KMS-11 (cell line): ENCODE measurements at regions not wholly inside any gene's neighbourhood (a gene's known extent, or its start where the extent isn't known, plus 50 kb on each side); places are given as distances from the start of the nearest gene placed in this dataset.

Experiments
- H2AFZ ChIP-seq: fragments of 200-600 bp; sonication (generic); 2 replicates; pipeline ENCODE4 v1.6.1; 2016; ENCODE audit warnings: antibody characterized with exemption, mixed run types, low read depth
- H3K27ac ChIP-seq: fragments of 200-600 bp; sonication (generic); 2 replicates; pipeline ENCODE4 v1.6.1; 2016; ENCODE audit warnings: mild to moderate bottlenecking, mixed run types
- H3K27me3 ChIP-seq: fragments of 200-600 bp; sonication (generic); 2 replicates; pipeline ENCODE4 v1.6.1; 2017; ENCODE audit warnings: mild to moderate bottlenecking, low read depth, mixed run types, moderate library complexity; ENCODE audit not compliant: insufficient read depth
- H3K36me3 ChIP-seq: fragments of 200-600 bp; sonication (generic); 2 replicates; pipeline ENCODE4 v1.6.1; 2017; ENCODE audit warnings: mild to moderate bottlenecking, mixed run types; ENCODE audit not compliant: insufficient read depth
- H3K4me1 ChIP-seq: fragments of 200-600 bp; sonication (generic); 2 replicates; pipeline ENCODE4 v1.6.1; 2016; ENCODE audit warnings: mild to moderate bottlenecking, low read depth, mixed run types; ENCODE audit not compliant: poor library complexity, severe bottlenecking
- H3K4me2 ChIP-seq: fragments of 200-600 bp; sonication (generic); 2 replicates; pipeline ENCODE4 v1.7.0; 2016; ENCODE audit warnings: mild to moderate bottlenecking, mixed run types
- H3K4me3 ChIP-seq: fragments of 200-600 bp; sonication (generic); IDR thresholded peaks from 2 replicates; pipeline ENCODE4 v1.6.1; 2017; ENCODE audit warnings: low read depth, low read length, mixed read lengths; ENCODE audit not compliant: insufficient read depth
- H3K79me2 ChIP-seq: fragments of 200-600 bp; sonication (generic); 2 replicates; pipeline ENCODE4 v1.6.1; 2016; ENCODE audit warnings: low read depth, mixed run types; ENCODE audit not compliant: insufficient read depth
- H3K9ac ChIP-seq: fragments of 200-600 bp; sonication (generic); 2 replicates; pipeline ENCODE4 v1.6.1; 2016; ENCODE audit warnings: mild to moderate bottlenecking, mixed run types
- H4K20me1 ChIP-seq: fragments of 200-600 bp; sonication (generic); 2 replicates; pipeline ENCODE4 v1.6.1; 2016; ENCODE audit warnings: mild to moderate bottlenecking, mixed run types; ENCODE audit not compliant: insufficient read depth
- TF ChIP-seq, protein P1 (sequence below): fragments of 200-600 bp; sonication (generic); conservative IDR thresholded peaks from 2 replicates; pipeline ENCODE4 v1.6.1; 2017; ENCODE audit warnings: low read depth, mild to moderate bottlenecking, antibody characterized with exemption, low read length, moderate library complexity, mixed read lengths

DNA sequence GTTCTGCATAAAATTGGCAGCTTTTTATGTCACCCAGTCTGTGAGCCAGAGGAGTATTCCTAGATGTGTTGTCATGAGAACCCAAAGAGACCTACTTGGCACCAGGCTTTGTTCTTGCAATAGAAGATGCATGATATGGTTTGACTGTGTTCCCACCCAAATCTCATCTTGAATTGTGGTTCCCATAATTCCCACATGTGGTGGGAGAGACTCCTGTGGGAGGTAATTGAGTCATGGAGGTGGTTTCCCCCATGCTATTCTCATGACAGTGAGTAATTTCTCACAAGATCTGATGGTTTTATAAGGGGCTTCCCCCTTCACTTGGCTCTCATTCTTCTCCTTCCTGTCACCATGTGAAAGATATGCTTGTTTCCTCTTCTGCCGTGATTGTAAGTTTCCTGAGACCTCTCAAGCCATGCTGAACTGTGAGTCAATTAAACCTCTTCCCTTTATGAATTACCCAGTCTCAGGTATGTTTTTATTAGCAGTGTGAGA is 572.0 kb upstream of the ATP2B1 start:
- Histone ChIP-seq H3K4me2 (no peak overlapping the region), H2AFZ (no peak overlapping the region), H3K36me3 (no peaks in the 10 kb centered on the region), H3K27ac (no peak overlapping the region), H3K9ac (no peak overlapping the region), H3K79me2 (no peaks in the 10 kb centered on the region), H3K4me3 (no peak overlapping the region), H3K27me3 (no peaks in the 10 kb centered on the region), H4K20me1 (no peaks in the 10 kb centered on the region), H3K4me1 (no peaks in the 10 kb centered on the region)
- TF ChIP-seq, protein P1, sequence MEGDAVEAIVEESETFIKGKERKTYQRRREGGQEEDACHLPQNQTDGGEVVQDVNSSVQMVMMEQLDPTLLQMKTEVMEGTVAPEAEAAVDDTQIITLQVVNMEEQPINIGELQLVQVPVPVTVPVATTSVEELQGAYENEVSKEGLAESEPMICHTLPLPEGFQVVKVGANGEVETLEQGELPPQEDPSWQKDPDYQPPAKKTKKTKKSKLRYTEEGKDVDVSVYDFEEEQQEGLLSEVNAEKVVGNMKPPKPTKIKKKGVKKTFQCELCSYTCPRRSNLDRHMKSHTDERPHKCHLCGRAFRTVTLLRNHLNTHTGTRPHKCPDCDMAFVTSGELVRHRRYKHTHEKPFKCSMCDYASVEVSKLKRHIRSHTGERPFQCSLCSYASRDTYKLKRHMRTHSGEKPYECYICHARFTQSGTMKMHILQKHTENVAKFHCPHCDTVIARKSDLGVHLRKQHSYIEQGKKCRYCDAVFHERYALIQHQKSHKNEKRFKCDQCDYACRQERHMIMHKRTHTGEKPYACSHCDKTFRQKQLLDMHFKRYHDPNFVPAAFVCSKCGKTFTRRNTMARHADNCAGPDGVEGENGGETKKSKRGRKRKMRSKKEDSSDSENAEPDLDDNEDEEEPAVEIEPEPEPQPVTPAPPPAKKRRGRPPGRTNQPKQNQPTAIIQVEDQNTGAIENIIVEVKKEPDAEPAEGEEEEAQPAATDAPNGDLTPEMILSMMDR: no peak

DNA sequence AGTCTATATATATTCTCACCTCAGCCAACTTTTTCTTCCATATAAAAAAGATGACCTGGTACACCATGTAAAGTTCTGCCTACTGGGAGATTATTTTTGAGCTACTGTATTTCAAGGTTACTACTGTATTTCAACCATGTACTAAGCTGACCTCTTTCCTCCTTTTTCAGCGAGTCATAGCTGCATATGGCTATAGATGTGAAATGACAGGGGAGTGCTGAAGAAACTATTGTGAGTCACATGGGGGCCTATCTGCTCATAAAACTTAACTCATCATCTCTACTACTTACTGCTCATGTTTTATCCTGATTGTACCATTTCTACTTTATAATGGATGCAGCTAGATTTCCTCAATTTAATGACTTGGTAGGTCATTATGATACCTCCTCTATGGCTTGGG is 571.4 kb upstream of the ATP2B1 start:
- H3K36me3 ChIP-seq: no peaks in the 10 kb centered on the region
- no peak overlapping the region for H3K9ac ChIP-seq
- no peak overlapping the region for H3K4me2 ChIP-seq
- H2AFZ ChIP-seq: no peak overlapping the region
- TF ChIP-seq, protein P1: no peak
- H3K4me1 ChIP-seq: no peaks in the 10 kb centered on the region
- no peak overlapping the region for H3K4me3 ChIP-seq
- H3K79me2 ChIP-seq: no peaks in the 10 kb centered on the region
- no peaks in the 10 kb centered on the region for H4K20me1 ChIP-seq
- H3K27me3 ChIP-seq: no peaks in the 10 kb centered on the region
- H3K27ac ChIP-seq: no peak overlapping the region

DNA sequence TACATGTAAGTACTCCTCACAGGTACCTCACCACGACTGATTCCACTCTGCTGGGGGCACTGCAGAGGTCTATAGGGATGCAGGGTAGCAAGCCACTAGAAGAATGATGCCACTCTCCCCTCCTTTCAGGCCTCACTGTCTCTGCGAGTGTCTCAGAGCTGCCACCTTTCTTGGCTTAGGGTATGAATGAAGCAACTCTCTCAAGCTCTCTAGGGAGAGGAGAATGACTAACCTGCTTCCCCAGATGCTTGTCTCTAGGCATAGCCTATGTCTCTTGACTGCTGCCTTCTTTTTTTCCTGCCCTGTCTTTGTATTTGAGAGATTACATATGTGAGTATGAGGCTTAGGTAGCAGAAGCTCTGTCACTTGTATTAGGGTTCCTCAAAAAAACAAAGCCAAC is 566.5 kb upstream of the ATP2B1 start:
- no peaks in the 10 kb centered on the region for H3K4me1 ChIP-seq
- no peak overlapping the region for H3K4me2 ChIP-seq
- no peaks in the 10 kb centered on the region for H3K79me2 ChIP-seq
- H3K36me3 ChIP-seq: no peaks in the 10 kb centered on the region
- H3K4me3 ChIP-seq: no peak overlapping the region
- no peak overlapping the region for H3K9ac ChIP-seq
- H4K20me1 ChIP-seq: no peaks in the 10 kb centered on the region
- no peak overlapping the region for H3K27ac ChIP-seq
- TF ChIP-seq, protein P1: no peak
- no peak overlapping the region for H2AFZ ChIP-seq
- no peaks in the 10 kb centered on the region for H3K27me3 ChIP-seq

DNA sequence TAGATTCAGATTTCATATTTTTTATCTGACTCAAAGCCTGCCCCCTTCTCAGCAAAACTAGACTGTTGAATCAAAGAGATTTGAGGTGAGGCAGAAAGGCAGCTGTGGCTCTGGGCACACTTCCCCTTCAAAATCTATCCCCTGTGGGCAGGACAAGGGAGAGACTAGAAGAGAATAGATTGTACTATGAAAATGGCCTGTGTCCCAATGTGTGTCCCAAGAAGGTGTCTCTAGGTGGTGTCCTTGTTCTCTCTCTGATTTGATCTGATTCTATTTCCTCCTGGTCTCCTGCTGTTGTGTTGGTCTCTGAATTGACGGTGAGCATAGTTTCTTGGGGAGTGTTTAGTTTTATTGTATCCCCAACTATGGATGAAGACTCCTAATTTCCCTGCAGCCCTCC is 565.8 kb upstream of the ATP2B1 start:
- no peaks in the 10 kb centered on the region for H3K36me3 ChIP-seq
- no peak overlapping the region for H2AFZ ChIP-seq
- no peaks in the 10 kb centered on the region for H3K4me1 ChIP-seq
- no peak overlapping the region for H3K27ac ChIP-seq
- no peaks in the 10 kb centered on the region for H4K20me1 ChIP-seq
- H3K27me3 ChIP-seq: no peaks in the 10 kb centered on the region
- H3K4me3 ChIP-seq: no peak overlapping the region
- H3K9ac ChIP-seq: no peak overlapping the region
- no peaks in the 10 kb centered on the region for H3K79me2 ChIP-seq
- TF ChIP-seq, protein P1: no peak
- no peak overlapping the region for H3K4me2 ChIP-seq
